Anterior cingulate cortex (tissue), 58 donors: ENCODE measurements at regions not wholly inside any gene's neighbourhood (a gene's known extent, or its start where the extent isn't known, plus 50 kb on each side); places are given as distances from the start of the nearest gene placed in this dataset.
"Not testable (repeated sequence)": the region's sequence is repeated elsewhere in the genome, so short reads cannot be mapped to it uniquely, and the experiment has no call there.

ENCODE experiments used
- DNase-seq, 58 donors: peaks; one replicate each; lab custom pipeline; 2025; lab: John Stamatoyannopoulos, UW

DNA sequence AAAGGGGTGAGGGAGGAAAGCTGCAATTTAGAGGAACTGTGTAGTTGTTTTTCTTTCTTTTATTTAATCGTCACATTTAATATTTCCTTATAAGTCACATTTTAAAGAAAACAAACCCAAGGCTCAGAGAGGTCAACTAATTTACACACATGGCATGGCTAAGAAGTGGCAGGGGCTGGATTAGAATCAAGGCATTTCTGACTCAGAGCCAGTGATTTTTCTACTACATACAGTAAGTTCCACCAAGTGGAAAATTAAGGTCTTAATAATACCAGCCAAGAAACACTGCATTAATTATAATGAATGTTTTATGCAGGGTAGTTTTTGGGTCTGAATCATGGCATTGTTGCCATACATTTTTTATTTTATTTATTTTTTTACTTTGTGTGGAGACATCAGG, 607.7 kb upstream of the CITED2 start:
- no peak for DNase-seq

DNA sequence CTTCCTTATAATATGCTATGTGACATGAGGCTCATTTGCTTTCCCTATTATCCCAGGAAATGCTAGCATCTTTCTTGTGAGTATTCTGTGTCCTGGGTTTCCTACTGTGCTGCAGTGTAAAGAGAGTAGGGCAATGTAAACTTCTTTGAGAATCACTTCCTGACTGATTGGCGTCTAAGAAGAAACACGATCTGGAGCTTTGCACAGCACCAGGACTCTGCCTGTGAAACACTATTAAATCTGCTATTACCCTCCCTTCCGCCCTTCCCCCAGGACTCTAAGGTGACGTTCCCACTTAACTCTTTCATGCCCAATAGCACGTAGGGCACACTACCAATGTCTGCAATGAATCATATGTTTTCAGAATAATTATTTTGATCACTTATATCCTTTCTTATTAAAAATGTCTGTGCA, 607.3 kb upstream of the CITED2 start:
- DNase-seq = no peak

DNA sequence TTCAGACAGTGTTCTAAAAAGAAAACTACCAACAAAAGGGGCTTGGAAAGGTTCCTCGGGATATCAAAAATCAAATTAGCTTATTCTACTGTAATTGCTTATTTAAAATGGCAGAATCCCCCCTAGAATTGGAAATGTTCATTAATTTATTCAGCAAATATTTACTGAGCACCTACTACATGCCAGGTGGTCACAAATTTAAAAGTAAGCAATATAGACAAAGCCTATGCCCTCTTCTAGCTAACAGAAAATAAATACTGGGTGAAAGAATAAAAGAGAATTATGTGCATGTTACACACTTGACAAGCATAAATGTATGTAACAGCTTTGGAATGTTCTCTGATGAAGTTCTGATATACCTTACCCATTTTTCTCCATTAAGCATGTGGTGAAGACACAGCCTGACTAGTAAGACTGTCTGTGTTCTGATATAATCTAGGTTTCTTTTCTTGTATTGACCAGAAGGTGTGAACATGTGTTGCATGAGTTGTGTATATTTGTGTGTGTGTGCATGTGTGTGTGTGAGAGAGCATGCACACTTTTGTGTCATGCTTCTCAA, 606.7 kb upstream of the CITED2 start:
- no peak for DNase-seq

DNA sequence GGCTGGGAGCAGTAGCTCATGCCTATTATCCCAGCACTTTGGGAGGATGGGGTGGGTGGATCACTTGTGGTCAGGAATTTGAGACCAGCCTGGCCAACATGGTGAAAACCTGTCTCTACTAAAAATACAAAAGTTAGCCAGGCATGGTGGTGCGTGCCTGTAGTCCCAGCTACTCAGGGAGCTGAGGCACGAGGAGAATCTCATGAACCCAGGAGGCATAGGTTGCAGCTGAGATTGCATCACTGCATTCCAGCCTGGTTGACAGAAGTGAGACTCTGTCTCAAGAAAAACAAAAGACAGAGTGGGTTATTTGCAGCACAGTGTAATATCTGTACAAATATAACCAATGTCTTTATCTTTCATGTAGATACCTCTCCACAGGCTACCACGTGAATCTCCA, 606.2 kb upstream of the CITED2 start:
- DNase-seq = not testable (repeated sequence)

DNA sequence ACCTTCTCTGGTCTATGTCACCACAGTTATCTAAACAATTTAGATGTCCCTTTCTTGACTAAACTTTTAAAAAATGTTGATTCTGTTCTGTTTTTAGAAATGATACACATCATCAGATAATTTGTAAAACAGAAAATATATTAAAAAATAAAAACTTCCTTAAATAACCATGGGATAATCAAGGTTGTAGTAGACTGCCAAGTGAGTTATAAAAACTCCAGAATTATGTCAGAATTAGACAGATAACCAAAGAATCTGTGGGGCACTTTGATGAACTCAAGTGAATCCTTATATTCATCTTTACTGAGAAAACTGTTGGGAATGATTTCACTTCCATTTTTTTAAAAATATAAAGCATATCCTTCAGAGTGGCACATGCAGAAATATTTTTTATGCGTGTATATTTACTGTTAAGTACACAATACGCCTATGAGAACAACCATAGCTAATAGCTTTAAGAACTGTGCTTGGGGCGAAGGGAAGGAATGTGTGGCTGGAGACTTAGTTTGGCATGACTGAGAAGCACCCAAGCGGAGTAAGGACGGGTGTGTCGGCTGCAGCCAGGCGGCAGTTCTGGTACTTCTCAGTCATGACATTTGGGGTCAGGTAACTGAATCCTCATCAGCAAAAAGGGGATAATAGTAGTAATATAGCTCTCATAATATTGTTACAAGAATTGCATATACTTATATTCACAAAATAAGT, 604.7 kb upstream of the CITED2 start:
- DNase-seq = no peak

DNA sequence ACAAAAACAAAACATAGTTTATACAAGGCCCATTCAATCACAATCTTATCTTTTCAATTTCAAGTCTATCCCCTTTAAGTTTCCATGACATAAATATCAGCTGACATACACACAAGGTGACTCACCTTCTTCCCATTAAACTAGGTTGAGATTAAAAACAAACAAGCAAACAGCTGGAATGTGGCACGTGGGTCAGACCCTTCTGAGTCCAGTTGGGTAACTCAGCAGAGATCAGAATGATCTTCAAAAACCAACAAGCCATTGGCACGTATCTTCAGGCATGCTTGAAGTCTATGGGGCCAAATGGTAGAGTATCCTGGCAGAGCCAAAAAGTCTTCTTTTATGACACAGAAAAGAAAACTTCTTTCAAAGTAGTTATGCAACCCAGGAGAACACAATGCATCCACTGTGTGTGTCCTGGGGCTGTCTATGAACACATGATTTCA, 603.5 kb upstream of the CITED2 start:
- no peak for DNase-seq

DNA sequence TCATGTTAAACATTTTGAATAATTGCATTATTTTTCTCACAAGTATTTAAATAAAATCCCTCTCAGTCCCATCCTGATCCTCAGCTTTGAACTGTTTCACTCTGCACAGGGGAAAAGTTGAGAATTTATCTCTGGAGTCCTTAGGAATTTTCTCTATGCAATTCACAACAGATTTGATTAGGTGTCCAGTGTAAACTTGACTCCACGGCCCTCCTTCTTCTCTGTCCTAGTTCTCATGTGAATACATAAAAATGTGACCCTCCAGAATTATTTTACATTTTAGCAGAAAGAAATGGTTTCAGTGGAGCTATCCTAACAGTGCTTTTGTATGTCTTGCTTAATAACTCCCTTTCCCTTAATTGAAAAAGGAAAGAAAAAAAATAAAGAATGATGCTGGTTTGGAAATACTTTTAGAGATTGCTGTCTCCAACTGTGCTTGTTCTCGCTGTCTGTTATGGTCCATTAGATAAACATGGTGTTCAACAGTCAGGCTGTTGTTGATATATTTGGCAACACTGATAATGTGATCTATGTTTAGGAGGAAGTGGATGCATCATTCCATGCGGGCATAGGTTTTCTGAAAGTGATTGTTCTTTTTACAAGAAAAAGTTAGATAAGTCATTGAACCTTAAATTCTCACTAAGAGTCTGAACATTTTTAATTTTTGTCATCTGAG, 599.4 kb upstream of the CITED2 start:
- DNase-seq = no peak

DNA sequence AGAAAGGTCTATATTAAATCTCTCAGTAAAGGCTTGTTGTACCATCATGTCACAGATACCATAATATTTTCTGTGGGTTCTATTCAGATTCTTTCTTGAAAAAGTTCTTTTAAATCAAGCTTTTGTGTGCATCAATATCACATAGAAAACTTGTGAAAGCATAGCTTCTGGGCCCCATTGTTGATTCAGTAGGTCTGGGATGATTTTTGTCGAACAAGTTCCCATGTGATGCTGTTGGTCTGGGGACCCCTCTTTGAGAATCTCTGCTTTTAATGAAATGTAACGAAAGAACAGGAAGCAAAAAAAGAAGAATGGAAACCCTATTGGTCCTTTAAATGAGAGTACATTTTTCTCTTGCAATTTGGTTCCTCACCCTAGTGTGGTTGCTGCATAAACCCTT, 597.7 kb upstream of the CITED2 start:
- no peak for DNase-seq

DNA sequence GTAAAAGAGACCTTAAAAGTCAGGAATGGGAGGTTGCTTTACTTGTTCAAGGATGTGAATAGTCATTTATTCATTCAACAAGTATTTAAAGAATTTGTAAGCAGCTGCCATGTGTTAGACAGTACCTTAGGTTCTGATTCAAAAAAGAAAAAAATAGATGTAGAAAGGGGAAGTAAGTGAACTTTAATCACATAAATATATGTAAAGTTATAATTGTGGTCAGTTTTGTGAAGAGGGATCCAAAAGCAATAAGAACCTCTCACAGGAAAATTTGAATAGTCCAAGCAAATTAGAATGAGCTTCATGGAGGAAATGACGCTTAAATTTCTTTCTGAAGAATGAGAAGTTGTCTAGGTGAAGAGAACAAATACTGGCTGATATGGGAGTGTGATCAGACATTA, 596.1 kb upstream of the CITED2 start:
- DNase-seq = no peak

DNA sequence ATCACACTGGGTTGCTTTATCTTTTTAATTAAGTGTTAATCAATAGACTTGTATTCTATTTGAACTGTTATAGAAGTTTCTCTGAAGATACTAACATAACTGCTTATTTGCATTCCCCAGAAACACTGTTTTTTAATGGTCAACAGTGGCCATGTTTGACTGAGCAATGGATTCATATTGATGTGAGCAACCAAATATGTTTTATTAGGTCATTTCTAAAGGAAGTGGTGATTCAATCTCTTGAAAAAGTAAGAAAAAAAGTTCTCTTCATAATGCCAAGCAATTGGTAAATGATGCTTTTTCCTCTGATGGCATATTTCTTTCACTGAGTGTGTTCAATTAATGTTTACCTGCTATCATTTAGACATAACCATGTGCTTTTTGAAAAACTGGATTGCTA, 593.0 kb upstream of the CITED2 start:
- no peak for DNase-seq

DNA sequence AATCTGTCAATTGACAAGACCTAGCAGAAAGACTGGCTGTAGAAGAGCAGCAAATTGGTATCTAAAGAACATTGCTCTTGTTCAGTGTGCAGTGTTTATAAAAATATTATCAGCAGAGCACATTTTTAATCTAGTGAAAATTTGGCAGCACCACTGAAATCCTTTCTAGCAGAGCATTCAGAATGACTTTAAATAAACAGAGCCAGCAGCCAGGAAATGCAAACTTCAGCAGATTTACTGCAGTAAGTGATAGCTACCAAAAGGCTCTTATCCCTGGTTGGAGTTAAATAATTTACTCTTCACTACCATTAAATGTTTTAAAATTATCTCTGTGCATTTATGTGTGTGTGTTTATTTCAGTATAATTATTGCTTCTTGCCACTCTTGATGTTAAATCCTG, 590.9 kb upstream of the CITED2 start:
- DNase-seq = no peak

DNA sequence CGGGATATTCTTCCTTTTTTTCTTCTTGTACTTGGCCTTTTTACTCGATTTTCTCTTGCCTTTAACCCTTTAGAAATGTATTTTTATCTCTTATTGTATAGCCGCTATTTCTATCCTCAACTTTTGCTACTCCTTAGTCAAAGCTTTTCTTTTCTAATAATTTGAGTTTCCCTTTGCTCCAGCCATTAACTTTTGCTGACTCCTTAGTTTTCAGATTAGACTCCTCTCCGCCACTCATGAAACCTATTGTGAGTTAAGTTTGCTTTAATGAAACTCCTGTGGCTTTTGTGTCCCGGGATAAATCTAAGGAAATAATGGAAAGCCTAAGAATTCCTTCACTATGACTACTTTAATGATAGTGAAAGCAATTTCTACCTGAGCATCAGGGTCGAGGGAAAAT, 590.3 kb upstream of the CITED2 start:
- no peak for DNase-seq

DNA sequence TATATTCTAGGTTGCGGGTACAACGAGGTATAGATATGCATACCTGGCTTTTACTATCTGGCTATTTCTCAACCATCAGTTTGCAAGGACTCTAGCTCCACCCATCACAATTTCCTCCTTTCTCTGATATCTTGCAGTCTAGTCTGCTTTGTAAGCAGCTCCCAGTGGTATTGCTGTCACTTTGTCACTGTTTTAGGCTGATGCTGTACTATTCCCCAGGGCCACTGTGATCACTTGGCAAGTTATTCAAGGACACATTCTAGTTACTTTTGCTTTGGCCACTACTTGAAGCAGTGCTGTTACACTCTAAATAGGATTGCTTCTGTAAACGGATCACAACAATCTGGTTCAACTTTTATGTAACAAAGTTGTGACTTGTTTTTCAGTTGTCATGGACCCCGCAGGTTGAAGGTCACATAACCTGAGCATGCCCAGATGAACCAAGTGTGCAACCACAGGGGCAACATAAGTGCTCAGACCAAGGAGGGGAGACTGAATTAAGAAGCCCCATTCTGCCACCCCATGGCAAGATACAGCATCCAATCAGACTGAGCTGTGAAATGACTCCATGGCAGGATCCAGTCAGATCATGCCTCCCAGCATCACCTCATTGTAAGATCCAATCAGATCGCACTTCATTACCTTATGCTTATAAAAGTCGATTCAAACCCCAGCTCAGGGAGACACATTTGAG, 588.4 kb upstream of the CITED2 start:
- no peak for DNase-seq

DNA sequence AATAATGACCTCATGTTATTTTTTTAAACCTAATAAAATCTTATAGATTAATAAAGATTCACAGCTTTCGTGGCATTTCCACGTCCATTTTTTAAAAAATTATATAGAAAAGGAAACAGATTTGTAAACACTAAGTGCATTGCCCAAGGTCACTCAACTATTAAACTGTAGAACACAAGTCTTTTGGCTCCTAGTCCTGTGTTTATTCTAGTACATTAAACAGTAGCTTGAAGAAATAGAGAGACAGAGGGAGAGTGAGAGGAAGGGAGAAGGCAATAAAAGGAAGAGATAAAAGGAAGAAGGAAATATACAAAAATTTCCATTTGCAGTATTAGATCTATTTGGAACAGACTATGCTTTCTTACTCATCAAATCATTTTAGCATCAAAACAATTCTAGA, 586.7 kb upstream of the CITED2 start:
- DNase-seq = no peak

DNA sequence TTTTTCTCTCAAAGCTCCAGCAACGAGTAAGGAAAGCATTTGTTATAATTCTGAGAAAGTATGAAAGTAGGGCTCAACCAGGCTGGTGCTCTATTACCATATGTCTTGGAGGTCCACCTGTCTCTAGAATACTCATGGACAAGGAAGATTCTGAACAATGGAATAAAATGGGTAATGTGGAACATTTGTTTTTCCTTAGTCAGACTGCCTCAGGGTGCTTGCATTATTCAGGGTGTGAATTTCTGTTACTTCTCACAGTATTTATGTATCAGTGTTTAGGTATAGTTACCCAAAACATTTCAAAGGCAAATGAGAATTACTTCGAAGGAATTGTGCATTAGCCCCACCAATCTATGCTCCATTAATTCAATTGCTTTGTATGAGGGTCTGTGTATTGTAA, 586.2 kb upstream of the CITED2 start:
- no peak for DNase-seq

DNA sequence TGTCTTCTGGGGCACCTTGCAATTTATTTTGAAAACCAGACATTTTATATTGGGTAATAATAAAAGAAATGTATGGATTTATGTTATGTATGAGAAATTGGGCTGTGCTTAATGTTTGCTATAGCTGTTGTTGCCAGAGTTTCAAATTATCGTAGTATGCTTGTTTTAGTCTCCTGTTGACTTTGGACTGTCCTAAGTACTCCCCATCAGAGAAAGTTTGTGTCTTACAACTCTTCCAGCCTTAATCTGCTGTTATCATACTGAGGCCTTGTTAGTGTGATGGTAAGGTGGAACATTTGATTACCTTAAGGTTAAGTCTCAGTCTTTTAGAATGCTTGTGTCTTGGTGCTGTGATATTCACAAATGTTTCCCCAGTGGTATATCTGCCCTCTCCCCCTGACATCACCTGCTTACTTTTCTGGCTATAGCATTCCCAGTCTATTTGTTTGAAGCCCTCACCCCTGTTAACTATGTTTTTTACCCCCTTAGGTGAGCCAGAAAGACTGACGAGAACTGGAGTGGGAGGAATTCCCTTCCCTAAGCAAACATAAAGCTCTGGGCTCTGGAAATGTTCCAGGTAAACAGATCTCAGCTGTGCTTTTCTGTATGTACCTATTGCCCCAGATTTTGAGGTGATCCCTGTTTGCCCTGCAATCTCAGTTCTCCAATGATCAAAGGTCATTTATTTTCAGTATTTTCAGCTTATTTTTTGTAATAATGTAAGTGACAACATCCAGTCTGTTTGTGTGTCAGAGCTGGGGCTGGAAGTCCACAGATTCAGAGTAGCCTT, 581.1 kb upstream of the CITED2 start:
- no peak for DNase-seq

DNA sequence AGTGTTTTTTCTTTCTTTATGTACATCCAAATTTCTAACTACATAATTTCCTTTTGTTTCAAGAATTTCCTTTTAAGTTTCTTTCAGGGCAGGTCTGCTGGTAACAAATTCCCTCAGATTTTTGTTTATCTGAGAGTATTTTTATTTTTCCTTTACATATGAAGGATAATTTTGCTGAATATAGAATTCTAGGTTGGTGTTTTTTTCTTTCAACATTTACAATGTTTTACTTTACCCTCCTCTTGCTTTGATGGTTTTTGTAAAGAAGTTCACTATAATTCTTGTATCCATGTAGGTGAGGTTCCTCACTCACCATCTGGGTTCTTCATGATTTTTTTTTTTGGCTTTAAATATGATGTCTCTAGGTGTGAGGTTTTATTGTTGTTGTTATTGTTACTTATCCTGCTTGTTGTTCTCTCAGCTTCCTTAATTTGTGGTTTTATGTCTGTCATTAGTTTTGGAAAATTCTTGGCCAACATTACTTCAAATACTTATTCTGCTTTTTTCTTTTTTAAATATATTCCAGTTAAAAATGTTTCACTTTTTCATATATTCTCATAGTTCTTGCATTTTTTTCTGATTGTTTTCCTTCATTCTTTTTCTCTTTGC, 580.1 kb upstream of the CITED2 start:
- DNase-seq = no peak

DNA sequence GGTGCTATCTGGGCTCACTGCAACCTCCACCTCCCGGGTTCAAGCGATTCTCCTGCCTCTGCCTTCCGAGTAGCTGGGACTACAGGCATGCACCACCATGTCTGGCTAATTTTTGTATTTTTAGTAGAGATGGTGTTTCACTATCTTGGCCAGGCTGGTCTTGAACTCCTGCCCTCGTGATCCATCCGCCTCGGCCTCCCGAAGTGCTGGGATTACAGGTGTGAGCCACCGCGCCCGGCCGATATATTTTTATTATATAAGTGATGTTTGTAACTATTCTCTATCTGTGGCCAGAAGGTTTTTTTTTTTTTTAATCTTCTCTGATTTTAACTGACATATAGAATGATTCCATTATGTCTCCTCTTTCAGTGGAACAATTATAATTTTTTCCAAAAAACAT, 579.3 kb upstream of the CITED2 start:
- not testable (repeated sequence) for DNase-seq

DNA sequence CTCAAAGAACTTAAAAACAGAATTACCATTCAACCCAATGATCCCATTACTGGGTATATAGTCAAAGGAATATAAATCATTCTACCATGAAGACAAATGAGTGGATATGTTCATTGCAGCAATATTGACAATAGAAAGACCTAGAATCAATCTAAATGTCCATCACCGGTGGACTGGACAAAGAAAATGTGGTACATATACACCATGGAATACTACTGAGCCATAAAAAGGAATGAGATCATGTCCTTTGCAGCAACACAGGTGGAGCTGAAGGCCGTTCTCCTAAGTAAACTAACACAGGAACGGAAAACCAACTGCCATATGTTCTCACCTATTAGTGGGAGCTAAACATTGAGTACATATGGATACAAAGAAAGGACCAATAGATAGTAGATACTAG, 576.7 kb upstream of the CITED2 start:
- DNase-seq = no peak

DNA sequence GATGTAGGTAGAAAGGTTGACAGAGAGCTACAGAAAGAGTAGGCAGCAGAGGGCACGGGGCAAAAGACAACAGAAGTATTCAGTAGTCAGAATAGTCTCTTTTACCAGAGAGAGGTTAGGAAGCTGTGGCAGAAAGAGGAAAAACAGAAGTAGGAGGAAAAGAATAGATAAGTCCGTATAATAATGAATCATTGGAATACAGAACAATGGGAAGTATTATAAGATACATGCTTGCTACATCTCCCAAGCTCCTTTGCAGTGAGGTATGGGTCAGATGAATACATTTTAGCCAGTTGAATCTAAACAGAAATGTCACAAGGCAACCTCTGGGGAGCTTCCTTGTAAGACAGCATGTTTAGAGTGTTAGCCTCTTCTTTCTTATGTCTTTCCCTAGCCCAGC, 570.5 kb upstream of the CITED2 start:
- DNase-seq = no peak
